ENCODE measurements at regions not wholly inside any gene's neighbourhood (a gene's known extent, or its start where the extent isn't known, plus 50 kb on each side); places are given as distances from the start of the nearest gene placed in this dataset.
"Not testable (repeated sequence)": the region's sequence is repeated elsewhere in the genome, so short reads cannot be mapped to it uniquely, and the experiment has no call there.

GRCh38 chr15:96958721-96959120 lies 628.2 kb downstream of the NR2F2 start:
- in situ Hi-C loops (cut with HindIII; ENCODE audit: low pct_unique_long_range_greater_than_20kb, low sequenced_read_pairs), result no loop called here
- no peak for DNase-seq (ENCODE audit: low read depth, low spot score)

GRCh38 chr15:96959501-96959900 lies 629.0 kb downstream of the NR2F2 start:
- DNase-seq (ENCODE audit: low read depth, low spot score), result no peak
- in situ Hi-C loops (cut with HindIII; ENCODE audit: low pct_unique_long_range_greater_than_20kb, low sequenced_read_pairs), result no loop called here

- in situ Hi-C loops (cut with HindIII; ENCODE audit: low pct_unique_long_range_greater_than_20kb, low sequenced_read_pairs), result no loop called here
- no peak for DNase-seq (ENCODE audit: low read depth, low spot score)
These were observed 630.4 kb downstream of the NR2F2 start for GRCh38 chr15:96960711-96961480.

GRCh38 chr15:96966554-96966953 lies 636.1 kb downstream of the NR2F2 start:
- in situ Hi-C loops (cut with HindIII; ENCODE audit: low pct_unique_long_range_greater_than_20kb, low sequenced_read_pairs), result no loop called here
- no peak for DNase-seq (ENCODE audit: low read depth, low spot score)

- in situ Hi-C loops (cut with HindIII; ENCODE audit: low pct_unique_long_range_greater_than_20kb, low sequenced_read_pairs), result no loop called here
- DNase-seq (ENCODE audit: low read depth, low spot score), result no peak
These were observed 639.5 kb downstream of the NR2F2 start for GRCh38 chr15:96969732-96970710.

- in situ Hi-C loops (cut with HindIII; ENCODE audit: low pct_unique_long_range_greater_than_20kb, low sequenced_read_pairs), result no loop called here
- DNase-seq (ENCODE audit: low read depth, low spot score), result no peak
These were observed 641.7 kb downstream of the NR2F2 start for GRCh38 chr15:96972201-96972600.

GRCh38 chr15:96974761-96975160 lies 644.3 kb downstream of the NR2F2 start:
- no peak for DNase-seq (ENCODE audit: low read depth, low spot score)
- in situ Hi-C loops (cut with HindIII; ENCODE audit: low pct_unique_long_range_greater_than_20kb, low sequenced_read_pairs), result no loop called here

- in situ Hi-C loops (cut with HindIII; ENCODE audit: low pct_unique_long_range_greater_than_20kb, low sequenced_read_pairs), result no loop called here
These were observed 647.4 kb downstream of the NR2F2 start for GRCh38 chr15:96977886-96978285.

GRCh38 chr15:96978937-96979473 lies 648.5 kb downstream of the NR2F2 start:
- in situ Hi-C loops (cut with HindIII; ENCODE audit: low pct_unique_long_range_greater_than_20kb, low sequenced_read_pairs), result no loop called here

More at GRCh38 chr15:96977886-96978285, 647.4 kb downstream of the NR2F2 start:
- DNase-seq (ENCODE audit: low read depth, low spot score), result no peak

GRCh38 chr15:96984121-96984671 lies 653.7 kb downstream of the NR2F2 start:
- DNase-seq (ENCODE audit: low read depth, low spot score); in situ Hi-C loops (cut with HindIII; ENCODE audit: low pct_unique_long_range_greater_than_20kb, low sequenced_read_pairs): not testable (repeated sequence)

More at GRCh38 chr15:96978937-96979473, 648.5 kb downstream of the NR2F2 start:
- DNase-seq (ENCODE audit: low read depth, low spot score), result no peak

GRCh38 chr15:96992817-96993216 lies 662.3 kb downstream of the NR2F2 start:
- no peak for DNase-seq (ENCODE audit: low read depth, low spot score)
- in situ Hi-C loops (cut with HindIII; ENCODE audit: low pct_unique_long_range_greater_than_20kb, low sequenced_read_pairs), result no loop called here

GRCh38 chr15:96997538-96997937 lies 667.0 kb downstream of the NR2F2 start:
- no peak for DNase-seq (ENCODE audit: low read depth, low spot score)
- in situ Hi-C loops (cut with HindIII; ENCODE audit: low pct_unique_long_range_greater_than_20kb, low sequenced_read_pairs), result no loop called here

- in situ Hi-C loops (cut with HindIII; ENCODE audit: low pct_unique_long_range_greater_than_20kb, low sequenced_read_pairs), result no loop called here
- no peak for DNase-seq (ENCODE audit: low read depth, low spot score)
These were observed 678.5 kb downstream of the NR2F2 start for GRCh38 chr15:97009031-97009431.

GRCh38 chr15:97012986-97013385 lies 682.5 kb downstream of the NR2F2 start:
- DNase-seq (ENCODE audit: low read depth, low spot score), result no peak
- in situ Hi-C loops (cut with HindIII; ENCODE audit: low pct_unique_long_range_greater_than_20kb, low sequenced_read_pairs), result no loop called here

- in situ Hi-C loops (cut with HindIII; ENCODE audit: low pct_unique_long_range_greater_than_20kb, low sequenced_read_pairs), result no loop called here
These were observed 683.0 kb downstream of the NR2F2 start for GRCh38 chr15:97013491-97013890.

GRCh38 chr15:97014001-97014400 lies 683.5 kb downstream of the NR2F2 start:
- in situ Hi-C loops (cut with HindIII; ENCODE audit: low pct_unique_long_range_greater_than_20kb, low sequenced_read_pairs), result no loop called here
- no peak for DNase-seq (ENCODE audit: low read depth, low spot score)

More at GRCh38 chr15:97013491-97013890, 683.0 kb downstream of the NR2F2 start:
- no peak for DNase-seq (ENCODE audit: low read depth, low spot score)

GRCh38 chr15:97023488-97023844 lies 693.0 kb downstream of the NR2F2 start:
- in situ Hi-C loops (cut with HindIII; ENCODE audit: low pct_unique_long_range_greater_than_20kb, low sequenced_read_pairs), result no loop called here
- DNase-seq (ENCODE audit: low read depth, low spot score), result no peak

- DNase-seq (ENCODE audit: low read depth, low spot score), result no peak
- in situ Hi-C loops (cut with HindIII; ENCODE audit: low pct_unique_long_range_greater_than_20kb, low sequenced_read_pairs), result no loop called here
These were observed 696.3 kb downstream of the NR2F2 start for GRCh38 chr15:97026781-97027180.

Measured in SK-MEL-5 (cell line).